ENCODE measurements at regions not wholly inside any gene's neighbourhood (a gene's known extent, or its start where the extent isn't known, plus 50 kb on each side); places are given as distances from the start of the nearest gene placed in this dataset.

DNA sequence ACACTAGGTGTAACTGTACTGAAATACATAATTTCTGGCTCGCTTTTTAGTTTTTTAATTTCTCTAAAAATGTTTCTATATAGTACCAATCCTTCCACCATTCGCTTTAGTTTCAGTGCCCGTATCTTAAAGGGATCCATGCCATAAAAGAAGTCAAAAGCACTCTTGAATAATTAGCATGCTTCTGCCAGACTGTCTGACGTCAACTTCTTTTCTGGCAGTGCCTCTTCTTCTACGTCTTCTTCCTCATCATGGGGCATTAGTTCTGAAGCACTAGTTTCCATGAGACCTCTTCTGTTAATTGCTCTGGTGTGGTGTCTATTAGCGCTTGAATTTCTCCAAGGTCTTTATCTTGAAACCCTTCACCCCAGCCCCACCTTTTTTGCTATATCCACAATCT, 93.8 kb upstream of the DOCK9 start:
- Histone ChIP-seq H3K27me3 (ENCODE audit: control insufficient read depth, insufficient read depth, low read length) (no peaks in the 10 kb centered on the region), H3K4ac (ENCODE audit: low read depth, low read length) (no peak overlapping the region), H3K4me2 (ENCODE audit: low read depth, low read length) (no peak overlapping the region), H4K20me1 (ENCODE audit: insufficient read depth, low read length) (peaks cover 3% of the 10 kb centered on the region; the same call in 1 of the 2 replicates), H4K8ac (ENCODE audit: low read depth in 2 of 2, low read length in 2 of 2) (no peak overlapping the region), H2AK5ac (ENCODE audit: low read depth, low read length) (no peak overlapping the region), H3K18ac (ENCODE audit: low read depth, low read length) (no peak overlapping the region), H3K9me1 (ENCODE audit: insufficient read depth, low read length) (no peaks in the 10 kb centered on the region; the same call in 1 of the 2 replicates), H4K91ac (ENCODE audit: insufficient read depth, low read depth, low read length) (no peak overlapping the region), H3K4me3 (ENCODE audit: insufficient read depth, low read depth, low read length) (no peak overlapping the region), H3K36me3 (ENCODE audit: control insufficient read depth, insufficient read depth, low read length) (no peaks in the 10 kb centered on the region), H3K27ac (ENCODE audit: insufficient read depth, low read length) (no peak overlapping the region), H3K79me1 (ENCODE audit: low read depth in 1 of 2, low read length in 2 of 2) (0 out of 4 replicates have a peak, but pooled peaks cover 0 to 3% of the 10 kb centered on the region in 2 experiments), H3K56ac (ENCODE audit: extremely low read depth, insufficient read depth, low read length) (no peak overlapping the region), H3K4me1 (ENCODE audit: control insufficient read depth, insufficient read depth, low read length) (peaks cover 11% of the 10 kb centered on the region), H3K23ac (ENCODE audit: low read depth, low read length) (no peak overlapping the region), H4K5ac (ENCODE audit: low read depth, low read length) (no peak overlapping the region), H3K9ac (ENCODE audit: low read depth, low read length) (no peak overlapping the region), H2BK20ac (ENCODE audit: low read depth, low read length) (no peak overlapping the region), H2BK120ac (ENCODE audit: low read depth, low read length) (no peak overlapping the region), H2BK15ac (ENCODE audit: low read depth, low read length) (no peak overlapping the region), H3K14ac (replicated peaks; ENCODE audit: low read depth, low read length) (no peak overlapping the region), H3K9me3 (ENCODE audit: control insufficient read depth, insufficient read depth, low read length) (peaks cover 13% of the 10 kb centered on the region), H2AK9ac (replicated peaks; ENCODE audit: low read depth, low read length, poor library complexity) (no peak overlapping the region), H2BK5ac (ENCODE audit: low read depth, low read length, poor library complexity, severe bottlenecking) (no peak overlapping the region), H2AFZ (replicated peaks; ENCODE audit: low read length, poor library complexity) (no peak overlapping the region)
- CTCF ChIA-PET = interaction anchor here (0.6 kb wide), 1 partner anchor 25 kb away, joined by 3 read pairs; no protein-coding TSS in a partner anchor
- dilution Hi-C loops (cut with HindIII; ENCODE audit: low sequenced_read_pairs, unreplicated experiment) = no loop called here
- ATAC-seq (ENCODE audit: low read depth) = no peak
- 100% methylated on average over 3 of the region's 6 CpGs; no CpG with 5 or more reads in 1 of the 2 experiments for WGBS, 2 experiments (ENCODE audit: extremely low coverage in 2 of 2, insufficient read length in 1 of 2)
- POLR2A ChIA-PET (ENCODE audit: unreplicated experiment) = no interaction called here
- in situ Hi-C loops (cut with MboI; ENCODE audit: low sequenced_read_pairs) = no loop called here
- no TSS peak for BruUV-seq (replicated peaks)
- DNase-seq = no peak
- TF ChIP-seq SMC3 (IDR thresholded peaks at IDR 0.05; ENCODE audit: low read depth, low read length) (no peak), RFX5 (IDR thresholded peaks at IDR 0.05; ENCODE audit: low read depth, low read length) (no peak), ELK1 (IDR thresholded peaks at IDR 0.05; ENCODE audit: borderline replicate concordance, low read depth, low read length) (no peak), CTCF (conservative IDR thresholded peaks at IDR 0.05; ENCODE audit: low read depth, low read length) (no peak), CEBPB (IDR thresholded peaks at IDR 0.05; ENCODE audit: low read depth, low read length) (no peak), MAZ (IDR thresholded peaks at IDR 0.05; ENCODE audit: borderline replicate concordance, low read depth, low read length) (no peak), POLR2A (IDR thresholded peaks at IDR 0.05; ENCODE audit: low read depth, low read length) (no peak), BHLHE40 (IDR thresholded peaks at IDR 0.05; ENCODE audit: low read depth, low read length) (no peak)
- intact Hi-C loops (cut with micrococcal nuclease) = no loop called here
